Esophagus muscularis mucosa (tissue), 4 donors: ENCODE measurements at regions not wholly inside any gene's neighbourhood (a gene's known extent, or its start where the extent isn't known, plus 50 kb on each side); places are given as distances from the start of the nearest gene placed in this dataset.

Source experiments
- DNase-seq: peaks from one replicate; pipeline ENCODE4 v3.0.0-alpha.2; 2017; ENCODE audit errors: extremely low spot score
- H3K27ac ChIP-seq, 4 donors: fragments of 200-600 bp; sonication (generic); replicated peaks in 1 of 4; 1 replicate in 3 of 4; 2 replicates in 1 of 4; pipeline ENCODE4 v1.5.1; 2016 to 2019; ENCODE audit warnings: mild to moderate bottlenecking in 1 of 4
- H3K27me3 ChIP-seq, 4 donors: fragments of 200-600 bp; sonication (generic); one replicate each; pipeline versions ENCODE4 v1.5.1 to v1.6.0; 2016 to 2019
- H3K36me3 ChIP-seq, 4 donors: fragments of 200-600 bp; sonication (generic); one replicate each; pipeline ENCODE4 v1.5.1; 2016 to 2019
- H3K4me1 ChIP-seq, 4 donors: fragments of 200-600 bp; sonication (generic); one replicate each; pipeline ENCODE4 v1.5.1; 2016 to 2019
- H3K4me3 ChIP-seq, 4 donors: fragments of 200-600 bp; sonication (generic); 1 replicate in 2 of 4; 2 replicates in 2 of 4; pipeline ENCODE4 v1.5.1; 2016 to 2019; ENCODE audit warnings: mild to moderate bottlenecking in 4 of 4, moderate library complexity in 1 of 4
- H3K9me3 ChIP-seq, 4 donors: fragments of 200-600 bp; sonication (generic); 1 replicate in 3 of 4; 2 replicates in 1 of 4; pipeline ENCODE4 v1.5.1; 2016 to 2019
- CTCF ChIP-seq, 3 experiments: fragments of 200-600 bp in 2 of 3; fragments of 450-650 bp in 1 of 3; sonication (generic) in 2 of 3; IDR thresholded peaks; one replicate each; pipeline ENCODE4 v1.5.1; 2017 to 2019; ENCODE audit warnings: antibody characterized with exemption in 3 of 3, mild to moderate bottlenecking in 2 of 3, moderate library complexity in 1 of 3
- EP300 ChIP-seq: sonication (generic); formaldehyde crosslinking; IDR thresholded peaks from one replicate; pipeline ENCODE4 v1.6.1; 2017; ENCODE audit warnings: antibody characterized with exemption
- POLR2A ChIP-seq: fragments of 450-650 bp; IDR thresholded peaks from one replicate; pipeline ENCODE4 v1.6.1; 2017; ENCODE audit warnings: antibody characterized with exemption, moderate library complexity, mild to moderate bottlenecking, low read depth
- POLR2AphosphoS5 ChIP-seq, 2 donors: sonication (generic); formaldehyde crosslinking; IDR thresholded peaks; one replicate each; pipeline ENCODE4 v1.6.1; 2017; ENCODE audit warnings: antibody characterized with exemption in 2 of 2
- WGBS: methylation state at CpG from one replicate; pipeline ENCODE4 v1.1.5; 2018; 5-methylcytosine and 5-hydroxymethylcytosine counted together
- intact Hi-C: fragments of 100-400 bp; cut with DNase I; formaldehyde crosslinking; loops from one replicate; pipeline ENCODE4 v1.15.1; 2023

- intact Hi-C loops: no loop called here
- 70% methylated on average over 6 of the region's 6 CpGs for WGBS
- Histone ChIP-seq H3K9me3 (no peaks in the 10 kb centered on the region), H3K4me3 (no peak overlapping the region), H3K27me3 (no peaks in the 10 kb centered on the region), H3K36me3 (no peaks in the 10 kb centered on the region), H3K27ac (no peak overlapping the region), H3K4me1 (no peaks in the 10 kb centered on the region)
- TF ChIP-seq EP300 (no peak), CTCF (IDR thresholded peaks at IDR 0.05) (no peak), POLR2AphosphoS5 (IDR thresholded peaks at IDR 0.05) (no peak), POLR2A (no peak)
- DNase-seq: no peak
These were observed 765.3 kb downstream of the TBL1XR1 start for GRCh38 chr3:176431991-176432390.

DNA sequence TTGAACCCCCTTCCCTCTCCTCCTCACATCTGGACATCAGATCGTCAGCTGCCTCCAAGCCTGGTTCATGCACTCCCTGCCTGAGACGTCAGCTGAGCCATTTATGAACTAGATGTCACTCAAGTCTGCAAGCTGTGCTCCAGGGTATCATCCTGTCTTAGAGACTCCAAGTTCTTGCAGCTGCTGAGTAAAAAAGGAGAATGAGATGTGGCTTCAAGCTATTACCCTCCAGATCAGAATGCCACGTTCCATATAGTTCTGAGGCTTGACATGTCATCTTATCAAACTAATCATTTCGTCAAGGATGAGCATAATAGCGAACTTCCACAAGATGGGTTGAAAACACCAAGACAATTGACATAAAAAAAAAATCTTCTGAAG lies 766.3 kb downstream of the TBL1XR1 start:
- no peaks in the 10 kb centered on the region for H3K9me3 ChIP-seq
- TF ChIP-seq CTCF (IDR thresholded peaks at IDR 0.05) (no peak), EP300 (no peak), POLR2A (no peak), POLR2AphosphoS5 (IDR thresholded peaks at IDR 0.05) (no peak)
- H3K4me1 ChIP-seq: no peaks in the 10 kb centered on the region
- intact Hi-C loops: no loop called here
- no peak for DNase-seq
- no peaks in the 10 kb centered on the region for H3K27me3 ChIP-seq
- 54% methylated on average over 5 of the region's 5 CpGs for WGBS
- H3K4me3 ChIP-seq: no peak overlapping the region
- H3K36me3 ChIP-seq: no peaks in the 10 kb centered on the region
- H3K27ac ChIP-seq: no peak overlapping the region

DNA sequence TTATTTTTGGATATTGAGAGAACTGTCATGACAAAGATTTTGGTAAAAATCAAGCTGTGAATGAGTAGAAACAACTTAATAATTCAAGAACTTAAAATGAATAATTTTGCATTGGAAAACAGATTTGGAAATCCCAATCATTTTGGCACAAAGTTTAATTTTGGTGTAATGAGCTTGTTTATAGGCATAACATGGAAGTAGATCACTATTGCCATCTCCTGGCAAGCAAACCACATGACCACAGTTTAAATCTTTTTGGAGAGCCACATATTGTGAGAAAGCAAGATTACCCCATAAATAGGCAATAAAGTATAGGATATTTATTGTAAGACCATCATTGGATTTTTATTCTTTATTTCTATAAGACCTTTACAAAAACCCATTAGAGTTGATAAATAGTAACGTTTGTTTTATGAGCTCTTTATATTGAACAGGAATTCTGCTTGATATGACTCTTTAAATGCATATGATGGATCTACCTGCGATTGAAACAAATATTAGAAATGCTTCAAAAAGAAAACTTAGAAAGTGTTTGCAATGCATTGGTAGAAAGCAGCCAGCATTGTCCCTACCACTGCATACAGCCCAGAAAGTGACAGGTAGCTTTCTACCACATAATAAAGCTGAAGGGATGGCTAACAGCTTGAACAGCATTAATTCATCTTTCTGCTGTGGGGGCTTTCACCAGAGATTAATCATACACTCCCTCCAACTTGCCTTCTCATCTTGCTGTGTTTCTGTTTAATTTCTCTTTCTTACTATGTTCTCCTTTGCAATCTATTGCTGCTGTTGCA lies 766.8 kb downstream of the TBL1XR1 start:
- no peaks in the 10 kb centered on the region for H3K27me3 ChIP-seq
- H3K36me3 ChIP-seq: no peaks in the 10 kb centered on the region
- intact Hi-C loops: no loop called here
- H3K4me3 ChIP-seq: no peak overlapping the region
- H3K9me3 ChIP-seq: no peaks in the 10 kb centered on the region
- TF ChIP-seq CTCF (IDR thresholded peaks at IDR 0.05) (peak in 2 of 3 experiments; percentile 27 to 38), POLR2A (no peak)
- 35% methylated on average over 2 of the region's 2 CpGs for WGBS
- DNase-seq: no peak
- H3K27ac ChIP-seq: no peak overlapping the region
- H3K4me1 ChIP-seq: no peaks in the 10 kb centered on the region

DNA sequence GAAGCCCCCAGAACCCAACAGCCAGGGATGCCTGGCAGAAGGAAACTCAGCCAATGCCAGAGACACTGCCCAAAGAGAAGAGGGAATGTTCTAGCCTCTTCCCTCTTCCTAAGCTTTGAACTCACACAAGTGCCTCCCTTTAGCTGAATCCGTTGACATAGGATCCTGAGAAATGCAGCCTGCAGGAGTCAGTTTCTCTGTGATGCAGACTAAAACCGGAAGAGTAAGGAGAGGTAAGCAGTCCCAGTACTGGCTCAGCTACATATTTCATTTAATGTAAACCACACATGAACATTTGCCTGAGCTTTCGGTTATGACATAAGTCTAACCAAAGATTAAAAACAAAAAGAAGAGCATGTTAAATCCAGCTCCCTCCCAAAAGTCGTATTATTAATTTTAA lies 768.7 kb downstream of the TBL1XR1 start:
- intact Hi-C loops: no loop called here
- WGBS: 61% methylated on average over 4 of the region's 4 CpGs
- Histone ChIP-seq H3K36me3 (no peaks in the 10 kb centered on the region), H3K27ac (no peak overlapping the region), H3K9me3 (no peaks in the 10 kb centered on the region), H3K4me1 (no peaks in the 10 kb centered on the region), H3K4me3 (no peak overlapping the region), H3K27me3 (no peaks in the 10 kb centered on the region)
- no peak for TF ChIP-seq CTCF (IDR thresholded peaks at IDR 0.05)
- no peak for TF ChIP-seq EP300
- no peak for TF ChIP-seq POLR2A
- TF ChIP-seq POLR2AphosphoS5 (IDR thresholded peaks at IDR 0.05): no peak
- no peak for DNase-seq

DNA sequence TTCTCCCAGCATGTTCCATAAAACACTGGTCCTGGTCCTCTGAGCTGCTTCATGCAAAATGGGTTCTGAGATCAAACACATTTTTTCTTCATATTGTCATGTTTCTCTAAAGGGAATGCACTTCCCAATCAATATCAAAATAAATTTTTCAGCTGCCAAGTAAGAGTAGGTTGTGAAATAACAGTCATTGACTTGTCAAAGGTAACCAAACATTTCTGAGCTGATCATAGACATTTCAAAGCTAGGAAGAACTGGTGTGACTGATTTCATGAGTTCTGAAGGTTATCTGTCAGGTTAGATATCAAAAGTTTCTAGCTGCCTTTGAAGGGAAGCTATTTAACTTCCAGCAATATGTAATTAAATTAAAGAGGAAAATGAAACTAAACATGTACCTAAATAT lies 770.9 kb downstream of the TBL1XR1 start:
- TF ChIP-seq POLR2A: no peak
- no peak for TF ChIP-seq CTCF (IDR thresholded peaks at IDR 0.05)
- TF ChIP-seq EP300: no peak
- TF ChIP-seq POLR2AphosphoS5 (IDR thresholded peaks at IDR 0.05): no peak
- Histone ChIP-seq H3K4me3 (no peak overlapping the region), H3K36me3 (no peaks in the 10 kb centered on the region), H3K4me1 (no peaks in the 10 kb centered on the region), H3K27ac (no peak overlapping the region), H3K9me3 (no peaks in the 10 kb centered on the region), H3K27me3 (no peaks in the 10 kb centered on the region)
- intact Hi-C loops: no loop called here
- no peak for DNase-seq
